OCI-LY7 (cell line): ENCODE measurements at regions not wholly inside any gene's neighbourhood (a gene's known extent, or its start where the extent isn't known, plus 50 kb on each side); places are given as distances from the start of the nearest gene placed in this dataset.
"Not testable (repeated sequence)": the region's sequence is repeated elsewhere in the genome, so short reads cannot be mapped to it uniquely, and the experiment has no call there.

Experiments used
- EZH2phosphoT487 ChIP-seq: fragments of 200-600 bp; sonication (generic); IDR thresholded peaks from 2 replicates; pipeline ENCODE4 v1.6.1; 2018; ENCODE audit warnings: low read depth, borderline replicate concordance, mild to moderate bottlenecking, mixed run types, antibody characterized with exemption, low read length, moderate library complexity, mixed read lengths
- TF ChIP-seq, protein P1 (sequence below): fragments of 200-600 bp; sonication (generic); conservative IDR thresholded peaks from 2 replicates; pipeline ENCODE4 v1.5.1; 2014; ENCODE audit warnings: mild to moderate bottlenecking, antibody characterized with exemption, low read length, moderate library complexity, mixed read lengths

DNA sequence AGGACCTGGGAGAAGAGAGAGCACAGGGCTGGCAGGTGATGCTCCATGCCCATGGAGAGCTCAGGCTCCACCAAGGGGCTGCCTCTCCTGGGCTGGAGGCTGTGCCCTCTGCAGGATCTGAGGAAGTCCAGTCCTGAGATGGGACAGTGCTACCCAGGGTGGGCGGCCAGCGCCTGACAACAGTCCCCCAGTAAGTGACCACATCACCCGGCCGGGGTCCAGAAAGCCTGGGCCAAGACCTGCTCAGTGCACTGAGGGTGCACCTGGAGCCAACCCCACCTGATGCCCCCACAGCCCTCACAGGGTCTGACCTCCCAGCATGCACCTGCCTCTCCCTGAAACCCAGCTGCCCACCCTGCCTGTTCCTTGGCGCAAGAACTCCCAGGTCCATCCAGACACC is 227.7 kb downstream of the CWH43 start:
- not testable (repeated sequence) for TF ChIP-seq EZH2phosphoT487
- TF ChIP-seq, protein P1, sequence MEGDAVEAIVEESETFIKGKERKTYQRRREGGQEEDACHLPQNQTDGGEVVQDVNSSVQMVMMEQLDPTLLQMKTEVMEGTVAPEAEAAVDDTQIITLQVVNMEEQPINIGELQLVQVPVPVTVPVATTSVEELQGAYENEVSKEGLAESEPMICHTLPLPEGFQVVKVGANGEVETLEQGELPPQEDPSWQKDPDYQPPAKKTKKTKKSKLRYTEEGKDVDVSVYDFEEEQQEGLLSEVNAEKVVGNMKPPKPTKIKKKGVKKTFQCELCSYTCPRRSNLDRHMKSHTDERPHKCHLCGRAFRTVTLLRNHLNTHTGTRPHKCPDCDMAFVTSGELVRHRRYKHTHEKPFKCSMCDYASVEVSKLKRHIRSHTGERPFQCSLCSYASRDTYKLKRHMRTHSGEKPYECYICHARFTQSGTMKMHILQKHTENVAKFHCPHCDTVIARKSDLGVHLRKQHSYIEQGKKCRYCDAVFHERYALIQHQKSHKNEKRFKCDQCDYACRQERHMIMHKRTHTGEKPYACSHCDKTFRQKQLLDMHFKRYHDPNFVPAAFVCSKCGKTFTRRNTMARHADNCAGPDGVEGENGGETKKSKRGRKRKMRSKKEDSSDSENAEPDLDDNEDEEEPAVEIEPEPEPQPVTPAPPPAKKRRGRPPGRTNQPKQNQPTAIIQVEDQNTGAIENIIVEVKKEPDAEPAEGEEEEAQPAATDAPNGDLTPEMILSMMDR = not testable (repeated sequence)
